ENCODE measurements at regions not wholly inside any gene's neighbourhood (a gene's known extent, or its start where the extent isn't known, plus 50 kb on each side); places are given as distances from the start of the nearest gene placed in this dataset.

- H3K27ac ChIP-seq (ENCODE audit: low read depth, low read length, poor library complexity, severe bottlenecking), result no peak overlapping the region
- no peaks in the 10 kb centered on the region for H4K20me1 ChIP-seq (ENCODE audit: insufficient read depth, low read length)
- TF ChIP-seq CTCF (IDR thresholded peaks at IDR 0.05; ENCODE audit: low read length) (no peak), EZH2 (IDR thresholded peaks at IDR 0.05; ENCODE audit: borderline replicate concordance, low read length) (no peak)
- no peaks in the 10 kb centered on the region for H3K9me3 ChIP-seq (ENCODE audit: low read length)
- H3K9ac ChIP-seq (ENCODE audit: low read length), result no peak overlapping the region
- no peak overlapping the region for H2AFZ ChIP-seq (ENCODE audit: low read length)
- no peak overlapping the region for H3K4me3 ChIP-seq (ENCODE audit: low read depth, low read length, poor library complexity, severe bottlenecking)
- no peak overlapping the region for H3K4me2 ChIP-seq (ENCODE audit: low read length)
- H3K36me3 ChIP-seq (ENCODE audit: insufficient read depth, low read length), result no peaks in the 10 kb centered on the region
- no peaks in the 10 kb centered on the region for H3F3A ChIP-seq (ENCODE audit: insufficient read depth, low read length)
- no peaks in the 10 kb centered on the region for H3K27me3 ChIP-seq (ENCODE audit: insufficient read depth, low read length)
- H3K9me2 ChIP-seq (ENCODE audit: low read depth, low read length), result no peaks in the 10 kb centered on the region
- no peaks in the 10 kb centered on the region for H3K79me2 ChIP-seq (ENCODE audit: insufficient read depth, low read length)
- H3K4me1 ChIP-seq (ENCODE audit: insufficient read depth, low read length, severe bottlenecking), result no peaks in the 10 kb centered on the region
These were observed 299.5 kb downstream of the MEF2C start for GRCh38 chr5:88583471-88583870.

GRCh38 chr5:88558366-88558765 lies 289.7 kb upstream of the TMEM161B start:
- H4K20me1 ChIP-seq (ENCODE audit: insufficient read depth, low read length), result no peaks in the 10 kb centered on the region
- no peak overlapping the region for H3K27ac ChIP-seq (ENCODE audit: low read depth, low read length, poor library complexity, severe bottlenecking)
- H3K9me2 ChIP-seq (ENCODE audit: low read depth, low read length), result no peaks in the 10 kb centered on the region
- no peaks in the 10 kb centered on the region for H3K79me2 ChIP-seq (ENCODE audit: insufficient read depth, low read length)
- H3K36me3 ChIP-seq (ENCODE audit: insufficient read depth, low read length), result no peaks in the 10 kb centered on the region
- H3K9me3 ChIP-seq (ENCODE audit: low read length), result no peaks in the 10 kb centered on the region
- TF ChIP-seq EZH2 (IDR thresholded peaks at IDR 0.05; ENCODE audit: borderline replicate concordance, low read length) (no peak), CTCF (IDR thresholded peaks at IDR 0.05; ENCODE audit: low read length) (no peak)
- H3K9ac ChIP-seq (ENCODE audit: low read length), result no peak overlapping the region
- no peak overlapping the region for H3K4me3 ChIP-seq (ENCODE audit: low read depth, low read length, poor library complexity, severe bottlenecking)
- no peak overlapping the region for H3K4me2 ChIP-seq (ENCODE audit: low read length)
- peaks cover 28% of the 10 kb centered on the region for H3K4me1 ChIP-seq (ENCODE audit: insufficient read depth, low read length, severe bottlenecking)
- H2AFZ ChIP-seq (ENCODE audit: low read length), result no peak overlapping the region
- H3F3A ChIP-seq (ENCODE audit: insufficient read depth, low read length), result no peaks in the 10 kb centered on the region
- no peaks in the 10 kb centered on the region for H3K27me3 ChIP-seq (ENCODE audit: insufficient read depth, low read length)

GRCh38 chr5:88557881-88558280 lies 289.2 kb upstream of the TMEM161B start:
- H3K36me3 ChIP-seq (ENCODE audit: insufficient read depth, low read length), result no peaks in the 10 kb centered on the region
- H3K9me3 ChIP-seq (ENCODE audit: low read length), result no peaks in the 10 kb centered on the region
- no peak overlapping the region for H3K4me3 ChIP-seq (ENCODE audit: low read depth, low read length, poor library complexity, severe bottlenecking)
- no peak overlapping the region for H3K9ac ChIP-seq (ENCODE audit: low read length)
- no peak overlapping the region for H3K4me2 ChIP-seq (ENCODE audit: low read length)
- no peaks in the 10 kb centered on the region for H3K79me2 ChIP-seq (ENCODE audit: insufficient read depth, low read length)
- no peaks in the 10 kb centered on the region for H3K27me3 ChIP-seq (ENCODE audit: insufficient read depth, low read length)
- no peaks in the 10 kb centered on the region for H3F3A ChIP-seq (ENCODE audit: insufficient read depth, low read length)
- no peak overlapping the region for H2AFZ ChIP-seq (ENCODE audit: low read length)
- no peaks in the 10 kb centered on the region for H4K20me1 ChIP-seq (ENCODE audit: insufficient read depth, low read length)
- no peaks in the 10 kb centered on the region for H3K9me2 ChIP-seq (ENCODE audit: low read depth, low read length)
- no peak for TF ChIP-seq CTCF (IDR thresholded peaks at IDR 0.05; ENCODE audit: low read length)
- no peak overlapping the region for H3K27ac ChIP-seq (ENCODE audit: low read depth, low read length, poor library complexity, severe bottlenecking)
- H3K4me1 ChIP-seq (ENCODE audit: insufficient read depth, low read length, severe bottlenecking), result peaks cover 28% of the 10 kb centered on the region

All from OCI-LY1 (cell line).